HepG2 (cell line): ENCODE measurements at regions not wholly inside any gene's neighbourhood (a gene's known extent, or its start where the extent isn't known, plus 50 kb on each side); places are given as distances from the start of the nearest gene placed in this dataset.

ENCODE experiments used
- ATAC-seq: fragments of 200-7000 bp; cut with Tn5 transposase; 3 replicates; pipeline ENCODE4 v1.9.1; 2020; ENCODE audit warnings: mild to moderate bottlenecking, moderate library complexity
- BruUV-seq: library from RNA; stranded (reverse); fragments of 400-500 nt; replicated peaks from 2 replicates; lab custom pipeline; 2021; lab: Mats Ljungman, UMichigan
- CTCF ChIA-PET: fragments of 300-600 bp; formaldehyde crosslinking; extraction: SDS; loops from one replicate; lab custom pipeline; 2021; ENCODE audit warnings: low total read pairs, inconsistent platforms, low intra/inter-chr PET ratio; lab: Yijun Ruan, JAX
- POLR2A ChIA-PET: fragments of 350-600 bp; sonication (Branson Sonifier 250); formaldehyde crosslinking; loops from one replicate; lab custom pipeline; 2020; ENCODE audit warnings: antibody characterized with exemption, inconsistent platforms; lab: Yijun Ruan, JAX
- DNase-seq: peaks from one replicate; pipeline ENCODE4 v3.0.0-alpha.2; 2015; ENCODE audit warnings: low spot score
- FAIRE-seq: peaks from 3 replicates; lab custom pipeline; 2011; peaks lifted over from hg19 to GRCh38; lab: Jason Lieb, UNC
- H2AFZ ChIP-seq: one replicate; pipeline ENCODE4 v1.6.1; 2011; ENCODE audit warnings: low read length, inconsistent platforms
- H3K27ac ChIP-seq: fragments of 300-600 bp; 3 replicates; pipeline ENCODE4 v1.8.0; 2011; ENCODE audit warnings: mixed run types, mild to moderate bottlenecking, mixed read lengths, low read length, inconsistent platforms; ENCODE audit not compliant: insufficient read depth; ENCODE audit errors: extremely low read length
- H3K27me3 ChIP-seq, 2 experiments: fragments of 200-600 bp in 1 of 2; 2 replicates in 1 of 2; 3 replicates in 1 of 2; pipeline versions ENCODE4 v1.6.0 to v1.8.0; 2011; ENCODE audit warnings: low read length in 2 of 2, mild to moderate bottlenecking in 2 of 2, moderate library complexity in 2 of 2, inconsistent platforms in 1 of 2; ENCODE audit not compliant: insufficient read depth in 2 of 2, control insufficient read depth in 1 of 2
- H3K36me3 ChIP-seq, 2 experiments: fragments of 200-600 bp in 1 of 2; replicated peaks in 1 of 2; 2 replicates in 1 of 2; 3 replicates in 1 of 2; pipeline versions ENCODE4 v1.5.1 to v1.8.0; 2011; ENCODE audit warnings: low read length in 2 of 2, inconsistent platforms in 1 of 2; ENCODE audit not compliant: insufficient read depth in 2 of 2, control insufficient read depth in 1 of 2
- H3K4me1 ChIP-seq: 2 replicates; pipeline ENCODE4 v1.5.1; 2012; ENCODE audit warnings: low read length, inconsistent platforms; ENCODE audit not compliant: insufficient read depth
- H3K4me2 ChIP-seq: 2 replicates; pipeline ENCODE4 v1.6.0; 2011; ENCODE audit warnings: low read depth, low read length, inconsistent platforms
- H3K4me3 ChIP-seq, 3 experiments: fragments of 200-600 bp in 1 of 3; sonication (generic), shearing (Covaris generic) in 1 of 3; replicated peaks in 1 of 3; 2 replicates each; pipeline ENCODE4 v1.5.1; 2011 to 2016; ENCODE audit warnings: low read length in 3 of 3, inconsistent platforms in 2 of 3, low read depth in 2 of 3, mild to moderate bottlenecking in 2 of 3, control low read depth in 1 of 3, mixed read lengths in 1 of 3; ENCODE audit not compliant: insufficient read depth in 1 of 3
- H3K79me2 ChIP-seq: one replicate; pipeline ENCODE4 v1.6.1; 2011; ENCODE audit warnings: low read length, inconsistent platforms; ENCODE audit not compliant: insufficient read depth
- H3K9ac ChIP-seq: 2 replicates; pipeline ENCODE4 v1.6.0; 2011; ENCODE audit warnings: mild to moderate bottlenecking, low read depth, low read length, inconsistent platforms; ENCODE audit not compliant: insufficient read depth
- H3K9me3 ChIP-seq: 2 replicates; pipeline ENCODE4 v1.5.1; 2012; ENCODE audit warnings: mild to moderate bottlenecking, low read length
- H4K20me1 ChIP-seq: 2 replicates; pipeline ENCODE4 v1.6.0; 2011; ENCODE audit warnings: inconsistent platforms, mild to moderate bottlenecking, low read length, moderate library complexity; ENCODE audit not compliant: insufficient read depth
- DMAP1 ChIP-seq: IDR thresholded peaks from 2 replicates; pipeline ENCODE4 v1.6.1; 2016
- IKZF4 ChIP-seq: sonication (generic); formaldehyde crosslinking; IDR thresholded peaks from 2 replicates; pipeline ENCODE4 v1.5.1; 2020; ENCODE audit warnings: borderline replicate concordance, mild to moderate bottlenecking, low read depth, missing genetic modification reagents; ENCODE audit errors: not compliant biosample characterization
- SALL1 ChIP-seq: sonication (generic); formaldehyde crosslinking; IDR thresholded peaks from 2 replicates; pipeline ENCODE4 v1.8.0; 2022; ENCODE audit warnings: mild to moderate bottlenecking, missing genetic modification reagents
- SRF ChIP-seq: IDR thresholded peaks from 2 replicates; pipeline ENCODE4 v1.6.1; 2011; ENCODE audit warnings: mild to moderate bottlenecking, low read depth, low read length, moderate library complexity
- ZNF75D ChIP-seq: sonication (generic); formaldehyde crosslinking; IDR thresholded peaks from 2 replicates; pipeline ENCODE4 v1.8.1; 2023; ENCODE audit warnings: missing genetic modification reagents, mild to moderate bottlenecking, borderline replicate concordance
- WGBS: methylation state at CpG from one replicate; pipeline ENCODE4 v1.1.6; 2017; ENCODE audit warnings: low lambda C conversion rate; 5-methylcytosine and 5-hydroxymethylcytosine counted together
- in situ Hi-C: cut with HindIII; loops from 2 replicates; pipeline ENCODE4 v1.10.0; 2017; ENCODE audit warnings: low pct_unique_long_range_greater_than_20kb; ENCODE audit not compliant: extremely low pct_ligation_motif_present
- intact Hi-C: fragments of 100-400 bp; cut with micrococcal nuclease; formaldehyde crosslinking; loops from one replicate; pipeline ENCODE4 v1.10.0; 2022; ENCODE audit not compliant: unreplicated experiment
- TF ChIP-seq, protein P1 (sequence below): sonication (generic); formaldehyde crosslinking; IDR thresholded peaks from 2 replicates; pipeline ENCODE4 v1.5.1; 2020; ENCODE audit warnings: missing genetic modification reagents, mild to moderate bottlenecking, borderline replicate concordance
- TF ChIP-seq, protein P2 (sequence below): IDR thresholded peaks from 2 replicates; pipeline ENCODE4 v1.6.1; 2016; ENCODE audit warnings: mild to moderate bottlenecking, missing biosample characterization, missing genetic modification reagents

DNA sequence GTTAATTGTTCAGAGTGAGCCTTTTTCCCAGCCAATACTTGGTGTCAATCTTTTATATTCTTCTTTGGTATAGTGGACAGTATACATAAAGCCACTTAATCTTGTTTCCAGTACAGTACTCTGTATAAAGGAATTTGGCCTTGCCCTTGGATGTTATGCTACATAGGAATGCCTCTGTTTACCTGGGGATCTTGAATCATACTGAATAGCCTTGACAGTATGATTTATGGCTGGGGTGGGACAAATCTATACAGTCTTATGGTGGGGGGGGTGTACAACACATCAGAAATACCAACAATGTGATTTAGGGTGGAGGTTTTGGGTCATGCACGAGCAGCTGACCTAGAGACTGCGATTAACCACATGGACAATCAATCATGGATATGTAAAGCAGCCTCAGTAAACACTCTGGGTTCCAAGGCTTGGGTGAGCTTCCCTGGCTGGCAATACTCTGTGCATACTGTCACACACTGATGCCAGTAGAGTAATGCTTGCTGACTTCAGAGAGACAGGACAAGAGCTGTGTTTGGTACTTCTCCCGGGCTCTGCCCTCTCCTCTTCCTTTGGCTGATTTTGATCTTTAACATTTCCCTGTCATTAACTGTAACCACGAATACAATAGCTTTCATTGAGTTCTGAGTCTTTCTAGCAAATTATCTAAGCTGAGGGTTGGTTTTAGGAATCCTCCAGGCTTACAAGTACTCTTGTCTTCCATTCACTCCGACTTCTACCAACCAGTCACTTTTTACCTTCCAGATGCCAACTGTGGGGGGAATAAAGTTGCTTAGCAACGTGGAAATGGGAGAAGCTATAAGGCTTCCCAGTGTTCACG lies 84.6 kb downstream of the IARS1 start:
- in situ Hi-C loops: no loop called here
- H2AFZ ChIP-seq: no peak overlapping the region
- FAIRE-seq: no peak
- H4K20me1 ChIP-seq: no peaks in the 10 kb centered on the region
- intact Hi-C loops: no loop called here
- peak; percentile 14 for DNase-seq
- WGBS: 98% methylated on average over 7 of the region's 7 CpGs
- CTCF ChIA-PET: no interaction called here
- TF ChIP-seq, protein P1, sequence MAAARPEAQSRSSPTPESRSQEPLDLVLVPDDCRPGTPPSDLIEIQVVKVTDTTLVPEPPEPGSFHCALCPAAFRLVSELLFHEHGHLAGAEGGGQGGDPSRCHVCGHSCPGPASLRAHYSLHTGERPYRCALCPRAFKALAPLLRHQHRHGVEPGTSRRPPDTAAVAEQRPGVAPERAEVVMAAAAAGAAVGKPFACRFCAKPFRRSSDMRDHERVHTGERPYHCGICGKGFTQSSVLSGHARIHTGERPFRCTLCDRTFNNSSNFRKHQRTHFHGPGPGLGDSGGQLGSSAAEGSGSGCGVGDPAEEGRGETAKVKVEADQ: no peak
- TF ChIP-seq IKZF4: no peak
- TF ChIP-seq SRF: no peak
- TF ChIP-seq, protein P2, sequence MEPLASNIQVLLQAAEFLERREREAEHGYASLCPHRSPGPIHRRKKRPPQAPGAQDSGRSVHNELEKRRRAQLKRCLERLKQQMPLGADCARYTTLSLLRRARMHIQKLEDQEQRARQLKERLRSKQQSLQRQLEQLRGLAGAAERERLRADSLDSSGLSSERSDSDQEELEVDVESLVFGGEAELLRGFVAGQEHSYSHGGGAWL (CRISPR knock-in tag): no peak
- TF ChIP-seq ZNF75D (CRISPR knock-in tag): no peak
- no peak for TF ChIP-seq DMAP1
- no peak for TF ChIP-seq SALL1 (CRISPR knock-in tag)
- TF ChIP-seq, all 625 proteins: peak for 0
- H3K4me1 ChIP-seq: no peaks in the 10 kb centered on the region
- H3K36me3 ChIP-seq: peaks cover 23 to 59% of the 10 kb centered on the region in 2 experiments
- no TSS peak for BruUV-seq
- H3K27me3 ChIP-seq: no peaks in the 10 kb centered on the region
- no peak overlapping the region for H3K4me2 ChIP-seq
- POLR2A ChIA-PET: no interaction called here
- no peak overlapping the region for H3K9ac ChIP-seq
- H3K9me3 ChIP-seq: no peaks in the 10 kb centered on the region
- H3K4me3 ChIP-seq: no peak overlapping the region
- H3K27ac ChIP-seq: no peak overlapping the region
- H3K79me2 ChIP-seq: no peaks in the 10 kb centered on the region
- ATAC-seq: no peak; the same call in 2 of the 3 replicates
